Astrocyte (in vitro differentiated cells and primary cell): ENCODE measurements at regions not wholly inside any gene's neighbourhood (a gene's known extent, or its start where the extent isn't known, plus 50 kb on each side); places are given as distances from the start of the nearest gene placed in this dataset.

ENCODE experiments used
- DNase-seq: peaks from one replicate; pipeline ENCODE4 v3.0.0-alpha.2; 2010; ENCODE audit warnings: low read depth
- FAIRE-seq: peaks from 2 replicates; lab custom pipeline; 2011; peaks lifted over from hg19 to GRCh38; lab: Jason Lieb, UNC
- H2AFZ ChIP-seq: 2 replicates; pipeline ENCODE4 v1.6.0; 2012; ENCODE audit warnings: low read depth, low read length, inconsistent platforms
- H3K27ac ChIP-seq: 2 replicates; pipeline ENCODE4 v1.5.1; 2011; ENCODE audit warnings: low read depth, low read length, inconsistent platforms
- H3K27me3 ChIP-seq: 2 replicates; pipeline ENCODE4 v1.6.0; 2011; ENCODE audit warnings: low read length, inconsistent platforms; ENCODE audit not compliant: insufficient read depth
- H3K36me3 ChIP-seq: 2 replicates; pipeline ENCODE4 v1.5.1; 2011; ENCODE audit warnings: low read length, inconsistent platforms; ENCODE audit not compliant: insufficient read depth
- H3K4me1 ChIP-seq: 2 replicates; pipeline ENCODE4 v1.5.1; 2011; ENCODE audit warnings: low read length, inconsistent platforms; ENCODE audit not compliant: insufficient read depth
- H3K4me2 ChIP-seq: 2 replicates; pipeline ENCODE4 v1.6.0; 2012; ENCODE audit warnings: low read length, inconsistent platforms
- H3K4me3 ChIP-seq: 2 replicates; pipeline ENCODE4 v1.5.1; 2011; ENCODE audit warnings: low read depth, mild to moderate bottlenecking, low read length, inconsistent platforms; ENCODE audit not compliant: insufficient read depth
- H3K79me2 ChIP-seq: 2 replicates; pipeline ENCODE4 v1.6.0; 2012; ENCODE audit warnings: mild to moderate bottlenecking, low read length, inconsistent platforms; ENCODE audit not compliant: insufficient read depth
- H3K9ac ChIP-seq: 2 replicates; pipeline ENCODE4 v1.6.0; 2012; ENCODE audit warnings: mild to moderate bottlenecking, low read length, inconsistent platforms
- H3K9me3 ChIP-seq: 2 replicates; pipeline ENCODE4 v1.5.1; 2012; ENCODE audit warnings: low read depth, mild to moderate bottlenecking, low read length, inconsistent platforms; ENCODE audit not compliant: insufficient read depth
- H4K20me1 ChIP-seq: 2 replicates; pipeline ENCODE4 v1.6.0; 2012; ENCODE audit warnings: low read length, inconsistent platforms; ENCODE audit not compliant: insufficient read depth
- H3K27ac Mint-ChIP-seq: one replicate; pipeline ENCODE4 v1.8.0; 2021; ENCODE audit warnings: mild to moderate bottlenecking, mixed read lengths; ENCODE audit not compliant: unreplicated experiment
- H3K27me3 Mint-ChIP-seq: one replicate; pipeline ENCODE4 v1.8.0; 2021; ENCODE audit warnings: low read depth, mixed read lengths; ENCODE audit not compliant: unreplicated experiment
- H3K36me3 Mint-ChIP-seq: one replicate; pipeline ENCODE4 v1.8.0; 2021; ENCODE audit warnings: low read depth, mixed read lengths; ENCODE audit not compliant: unreplicated experiment
- H3K4me1 Mint-ChIP-seq: one replicate; pipeline ENCODE4 v1.8.0; 2021; ENCODE audit warnings: low read depth, mixed read lengths; ENCODE audit not compliant: unreplicated experiment
- H3K4me3 Mint-ChIP-seq: one replicate; pipeline ENCODE4 v1.8.0; 2021; ENCODE audit warnings: mild to moderate bottlenecking, moderate library complexity, mixed read lengths; ENCODE audit not compliant: unreplicated experiment
- H3K9me3 Mint-ChIP-seq: one replicate; pipeline ENCODE4 v1.8.0; 2021; ENCODE audit warnings: mild to moderate bottlenecking, mixed read lengths; ENCODE audit not compliant: unreplicated experiment
- EZH2 ChIP-seq: IDR thresholded peaks from 2 replicates; pipeline ENCODE4 v1.6.1; 2012; ENCODE audit warnings: mild to moderate bottlenecking, low read length, inconsistent platforms; ENCODE audit not compliant: insufficient read depth
- TF ChIP-seq, protein P1 (sequence below): IDR thresholded peaks from 2 replicates; pipeline ENCODE4 v1.5.1; 2011; ENCODE audit warnings: low read depth, mild to moderate bottlenecking, inconsistent platforms, low read length, moderate library complexity; ENCODE audit not compliant: insufficient read depth

DNA sequence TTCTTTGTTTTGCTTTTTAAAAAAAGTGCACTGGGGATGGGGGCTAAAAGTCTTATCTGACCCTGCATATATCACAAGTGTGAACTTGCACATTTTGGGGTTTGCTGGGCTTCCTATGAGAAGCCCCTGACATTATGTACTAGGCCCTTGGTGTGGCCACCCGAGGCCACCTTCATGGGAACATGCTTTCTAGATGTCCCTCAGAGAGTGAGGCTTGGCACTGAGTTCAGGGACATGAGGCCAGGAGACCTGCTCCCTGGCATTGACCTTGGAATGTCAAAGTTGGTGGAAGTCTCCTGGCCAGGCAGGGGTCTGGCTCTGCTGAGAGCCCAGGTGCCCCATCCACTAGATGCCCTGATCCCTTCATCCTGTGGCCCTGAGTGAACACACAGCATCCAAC lies 536.2 kb downstream of the TCERG1L start:
- DNase-seq: no peak
- Histone ChIP-seq H4K20me1 (no peaks in the 10 kb centered on the region), H3K4me1 (no peaks in the 10 kb centered on the region), H3K27me3 (no peaks in the 10 kb centered on the region), H3K4me3 (no peak overlapping the region), H3K79me2 (no peaks in the 10 kb centered on the region), H3K4me2 (no peak overlapping the region), H3K9me3 (peaks cover 8% of the 10 kb centered on the region), H3K27ac (no peak overlapping the region), H2AFZ (no peak overlapping the region), H3K9ac (no peak overlapping the region), H3K36me3 (no peaks in the 10 kb centered on the region)
- Mint-ChIP-seq H3K27me3 (peaks cover 3% of the 10 kb centered on the region), H3K4me1 (no peaks in the 10 kb centered on the region), H3K4me3 (no peak overlapping the region), H3K9me3 (peaks cover 12% of the 10 kb centered on the region), H3K27ac (no peak overlapping the region), H3K36me3 (no peaks in the 10 kb centered on the region)
- no peak for TF ChIP-seq EZH2
- TF ChIP-seq, protein P1, sequence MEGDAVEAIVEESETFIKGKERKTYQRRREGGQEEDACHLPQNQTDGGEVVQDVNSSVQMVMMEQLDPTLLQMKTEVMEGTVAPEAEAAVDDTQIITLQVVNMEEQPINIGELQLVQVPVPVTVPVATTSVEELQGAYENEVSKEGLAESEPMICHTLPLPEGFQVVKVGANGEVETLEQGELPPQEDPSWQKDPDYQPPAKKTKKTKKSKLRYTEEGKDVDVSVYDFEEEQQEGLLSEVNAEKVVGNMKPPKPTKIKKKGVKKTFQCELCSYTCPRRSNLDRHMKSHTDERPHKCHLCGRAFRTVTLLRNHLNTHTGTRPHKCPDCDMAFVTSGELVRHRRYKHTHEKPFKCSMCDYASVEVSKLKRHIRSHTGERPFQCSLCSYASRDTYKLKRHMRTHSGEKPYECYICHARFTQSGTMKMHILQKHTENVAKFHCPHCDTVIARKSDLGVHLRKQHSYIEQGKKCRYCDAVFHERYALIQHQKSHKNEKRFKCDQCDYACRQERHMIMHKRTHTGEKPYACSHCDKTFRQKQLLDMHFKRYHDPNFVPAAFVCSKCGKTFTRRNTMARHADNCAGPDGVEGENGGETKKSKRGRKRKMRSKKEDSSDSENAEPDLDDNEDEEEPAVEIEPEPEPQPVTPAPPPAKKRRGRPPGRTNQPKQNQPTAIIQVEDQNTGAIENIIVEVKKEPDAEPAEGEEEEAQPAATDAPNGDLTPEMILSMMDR: no peak
- no peak for FAIRE-seq

DNA sequence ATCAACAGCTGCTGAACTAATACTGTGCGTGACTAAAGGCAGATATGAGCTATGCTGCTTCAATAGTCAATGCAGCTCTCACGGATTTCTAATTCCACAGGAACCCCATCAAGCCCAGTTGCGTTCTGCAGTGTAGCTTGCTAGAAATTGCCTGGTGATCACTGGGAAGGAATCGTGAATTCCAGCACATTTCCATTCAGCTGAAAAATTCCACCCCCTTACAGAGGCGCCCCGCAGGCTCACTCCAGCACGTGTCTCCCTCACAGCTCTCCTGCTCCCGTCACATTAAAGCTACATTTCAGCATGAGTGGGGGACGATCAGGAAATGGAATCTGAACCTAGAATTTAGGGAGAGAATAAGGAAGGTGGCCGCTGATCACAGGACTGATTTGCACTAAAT lies 534.8 kb downstream of the TCERG1L start:
- peaks cover 10% of the 10 kb centered on the region for H3K9me3 ChIP-seq

More for the DNA sequence above, 534.8 kb downstream of the TCERG1L start:
- Histone ChIP-seq H2AFZ (no peak overlapping the region), H3K4me1 (no peaks in the 10 kb centered on the region), H4K20me1 (no peaks in the 10 kb centered on the region), H3K4me3 (no peak overlapping the region), H3K27me3 (no peaks in the 10 kb centered on the region), H3K79me2 (no peaks in the 10 kb centered on the region), H3K36me3 (no peaks in the 10 kb centered on the region), H3K27ac (no peak overlapping the region), H3K9ac (no peak overlapping the region), H3K4me2 (no peak overlapping the region)
- no peak for FAIRE-seq
- TF ChIP-seq, protein P1: no peak
- no peak for TF ChIP-seq EZH2
- DNase-seq: no peak
- no peak overlapping the region for H3K27ac Mint-ChIP-seq
- peaks cover 3% of the 10 kb centered on the region for H3K27me3 Mint-ChIP-seq
- peaks cover 9% of the 10 kb centered on the region for H3K9me3 Mint-ChIP-seq
- H3K4me3 Mint-ChIP-seq: no peak overlapping the region
- H3K4me1 Mint-ChIP-seq: peaks cover 3% of the 10 kb centered on the region
- no peaks in the 10 kb centered on the region for H3K36me3 Mint-ChIP-seq
